ENCODE measurements at regions not wholly inside any gene's neighbourhood (a gene's known extent, or its start where the extent isn't known, plus 50 kb on each side); places are given as distances from the start of the nearest gene placed in this dataset.

- no peak overlapping the region for H3K4me3 ChIP-seq
- DNase-seq (no peak), ATAC-seq (no peak)
- H3K36me3 ChIP-seq, result no peaks in the 10 kb centered on the region
- H3K9me3 ChIP-seq, result no peaks in the 10 kb centered on the region
- no peaks in the 10 kb centered on the region for H3K27me3 ChIP-seq
- H3K4me1 ChIP-seq, result no peaks in the 10 kb centered on the region
- no peak for TF ChIP-seq CTCF (IDR thresholded peaks at IDR 0.05)
- intact Hi-C loops (cut with DNase I), result no loop called here
- no peak overlapping the region for H3K27ac ChIP-seq
Observed at GRCh38 chr6:165229216-165229615, 80.2 kb downstream of the C6orf118 start.

GRCh38 chr6:165227644-165228329 is 81.6 kb downstream of the C6orf118 start:
- intact Hi-C loops (cut with DNase I), result no loop called here
- DNase-seq (peak in 1 of 4 donors; percentile 51), ATAC-seq (peak; percentile 89)
- Histone ChIP-seq H3K27ac (no peak overlapping the region), H3K27me3 (no peaks in the 10 kb centered on the region), H3K4me3 (no peak overlapping the region), H3K4me1 (no peaks in the 10 kb centered on the region), H3K9me3 (no peaks in the 10 kb centered on the region), H3K36me3 (no peaks in the 10 kb centered on the region)
- TF ChIP-seq CTCF (IDR thresholded peaks at IDR 0.05), result no peak

- Histone ChIP-seq H3K9me3 (no peaks in the 10 kb centered on the region), H3K4me1 (no peaks in the 10 kb centered on the region), H3K36me3 (no peaks in the 10 kb centered on the region), H3K27ac (no peak overlapping the region), H3K4me3 (no peak overlapping the region), H3K27me3 (no peaks in the 10 kb centered on the region)
- no peak for ATAC-seq
- no peak for DNase-seq
- intact Hi-C loops (cut with DNase I), result no loop called here
- TF ChIP-seq CTCF (IDR thresholded peaks at IDR 0.05), result no peak
Observed at GRCh38 chr6:165223736-165224135, 85.7 kb downstream of the C6orf118 start.

- no peak overlapping the region for H3K4me3 ChIP-seq
- no peak for ATAC-seq
- H3K4me1 ChIP-seq, result no peaks in the 10 kb centered on the region
- no peak for DNase-seq
- intact Hi-C loops (cut with DNase I), result no loop called here
- no peaks in the 10 kb centered on the region for H3K9me3 ChIP-seq
- H3K27me3 ChIP-seq, result no peaks in the 10 kb centered on the region
- H3K36me3 ChIP-seq, result no peaks in the 10 kb centered on the region
- no peak for TF ChIP-seq CTCF (IDR thresholded peaks at IDR 0.05)
- H3K27ac ChIP-seq, result no peak overlapping the region
Observed at GRCh38 chr6:165223101-165223500, 86.3 kb downstream of the C6orf118 start.

- no peaks in the 10 kb centered on the region for H3K9me3 ChIP-seq
- H3K4me3 ChIP-seq, result no peak overlapping the region
- H3K27ac ChIP-seq, result no peak overlapping the region
- no peaks in the 10 kb centered on the region for H3K27me3 ChIP-seq
- no peaks in the 10 kb centered on the region for H3K36me3 ChIP-seq
- DNase-seq (no peak), ATAC-seq (no peak)
- no peaks in the 10 kb centered on the region for H3K4me1 ChIP-seq
- TF ChIP-seq CTCF (IDR thresholded peaks at IDR 0.05), result no peak
- intact Hi-C loops (cut with DNase I), result no loop called here
Observed at GRCh38 chr6:165222315-165223025, 86.9 kb downstream of the C6orf118 start.
